NCI-H187 treated with DMSO at 0.1 percent for 48 hours (cell line): ENCODE measurements at regions not wholly inside any gene's neighbourhood (a gene's known extent, or its start where the extent isn't known, plus 50 kb on each side); places are given as distances from the start of the nearest gene placed in this dataset.

ENCODE experiments used
- DNase-seq: peaks from one replicate; lab custom pipeline; 2025; lab: John Stamatoyannopoulos, UW

GRCh38 chr7:46572691-46573090, 651.6 kb upstream of the IGFBP3 start:
- DNase-seq = no peak

GRCh38 chr7:46571996-46572395, 650.9 kb upstream of the IGFBP3 start:
- DNase-seq = no peak

GRCh38 chr7:46569133-46569465, 648.0 kb upstream of the IGFBP3 start:
- DNase-seq = no peak

- no peak for DNase-seq
Observed at GRCh38 chr7:46568420-46569132, 647.5 kb upstream of the IGFBP3 start.

GRCh38 chr7:46567858-46568257, 646.8 kb upstream of the IGFBP3 start:
- no peak for DNase-seq

- DNase-seq = no peak
Observed at GRCh38 chr7:46566097-46566774, 645.2 kb upstream of the IGFBP3 start.

GRCh38 chr7:46565253-46566096, 644.4 kb upstream of the IGFBP3 start:
- no peak for DNase-seq

- DNase-seq = no peak
Observed at GRCh38 chr7:46559194-46559832, 638.2 kb upstream of the IGFBP3 start.

GRCh38 chr7:46558482-46559193, 637.6 kb upstream of the IGFBP3 start:
- DNase-seq = no peak

GRCh38 chr7:46557781-46558180, 636.7 kb upstream of the IGFBP3 start:
- DNase-seq = no peak

GRCh38 chr7:46557295-46557711, 636.2 kb upstream of the IGFBP3 start:
- DNase-seq = no peak

GRCh38 chr7:46554688-46555422, 633.8 kb upstream of the IGFBP3 start:
- no peak for DNase-seq

- DNase-seq = no peak
Observed at GRCh38 chr7:46551603-46552002, 630.5 kb upstream of the IGFBP3 start.

GRCh38 chr7:46550864-46551263, 629.8 kb upstream of the IGFBP3 start:
- DNase-seq = no peak

GRCh38 chr7:46549892-46550639, 629.0 kb upstream of the IGFBP3 start:
- no peak for DNase-seq

- no peak for DNase-seq
Observed at GRCh38 chr7:46549347-46549746, 628.3 kb upstream of the IGFBP3 start.

GRCh38 chr7:46547044-46547443, 626.0 kb upstream of the IGFBP3 start:
- DNase-seq = no peak

- DNase-seq = no peak
Observed at GRCh38 chr7:46545790-46546189, 624.7 kb upstream of the IGFBP3 start.

GRCh38 chr7:46544396-46545008, 623.4 kb upstream of the IGFBP3 start:
- DNase-seq = no peak

GRCh38 chr7:46542076-46542475, 621.0 kb upstream of the IGFBP3 start:
- DNase-seq = no peak
